ENCODE measurements at regions not wholly inside any gene's neighbourhood (a gene's known extent, or its start where the extent isn't known, plus 50 kb on each side); places are given as distances from the start of the nearest gene placed in this dataset.

- no peaks in the 10 kb centered on the region for H3K36me3 ChIP-seq
- intact Hi-C loops (cut with DNase I; ENCODE audit: low total_unique reads) (no loop called here), in situ Hi-C loops (cut with MboI; ENCODE audit: low pct_ligation_motif_present in 1 of 4, low pct_unique_long_range_greater_than_20kb in 1 of 4, low sequenced_read_pairs in 3 of 4) (no loop called here)
- no peak for DNase-seq
- 76% methylated on average over 19 of the region's 19 CpGs; no CpG with 5 or more reads in 1 of the 2 donors for WGBS, 2 donors (ENCODE audit: low coverage in 1 of 2)
- no peaks in the 10 kb centered on the region for H3K27me3 ChIP-seq
- peak overlapping the region in 2 of 4 donors; percentile 34 to 58 for H3K27ac ChIP-seq
- H3K4me1 ChIP-seq, result peaks cover 0 to 22% (median 13%) of the 10 kb centered on the region in 4 donors
- TF ChIP-seq POLR2A (IDR thresholded peaks at IDR 0.05) (no peak), POLR2AphosphoS5 (IDR thresholded peaks at IDR 0.05) (no peak), CTCF (IDR thresholded peaks at IDR 0.05) (no peak), EP300 (IDR thresholded peaks at IDR 0.05; ENCODE audit: low read depth) (no peak)
- no peak overlapping the region for H3K4me3 ChIP-seq
- no peaks in the 10 kb centered on the region for H3K9me3 ChIP-seq
Measured at GRCh38 chr16:85383836-85384832, 229.0 kb upstream of the GSE1 start.

- Histone ChIP-seq H3K9me3 (no peaks in the 10 kb centered on the region), H3K4me3 (no peak overlapping the region), H3K27ac (peak overlapping the region in 2 of 4 donors; percentile 34 to 58), H3K27me3 (no peaks in the 10 kb centered on the region), H3K36me3 (no peaks in the 10 kb centered on the region), H3K4me1 (peaks cover 0 to 15% (median 10%) of the 10 kb centered on the region in 4 donors)
- DNase-seq, result peak; percentile 72
- intact Hi-C loops (cut with DNase I; ENCODE audit: low total_unique reads) (no loop called here), in situ Hi-C loops (cut with MboI; ENCODE audit: low pct_ligation_motif_present in 1 of 4, low pct_unique_long_range_greater_than_20kb in 1 of 4, low sequenced_read_pairs in 3 of 4) (no loop called here)
- peak in 1 of 3 donors; percentile 60 for TF ChIP-seq POLR2AphosphoS5 (IDR thresholded peaks at IDR 0.05)
- TF ChIP-seq POLR2A (IDR thresholded peaks at IDR 0.05), result no peak
- TF ChIP-seq CTCF (IDR thresholded peaks at IDR 0.05), result no peak
- TF ChIP-seq EP300 (IDR thresholded peaks at IDR 0.05; ENCODE audit: low read depth), result no peak
- 63% methylated on average over 13 of the region's 20 CpGs; no CpG with 5 or more reads in 1 of the 2 donors for WGBS, 2 donors (ENCODE audit: low coverage in 1 of 2)
Measured at GRCh38 chr16:85384833-85385462, 228.2 kb upstream of the GSE1 start.

- WGBS, 2 donors (ENCODE audit: low coverage in 1 of 2), result 83% methylated on average over 29 of the region's 32 CpGs; no CpG with 5 or more reads in 1 of the 2 donors
- Histone ChIP-seq H3K27me3 (no peaks in the 10 kb centered on the region), H3K27ac (peak overlapping the region in 2 of 4 donors; percentile 34 to 58), H3K4me1 (peaks cover 0 to 21% (median 16%) of the 10 kb centered on the region in 4 donors), H3K9me3 (no peaks in the 10 kb centered on the region), H3K4me3 (no peak overlapping the region), H3K36me3 (no peaks in the 10 kb centered on the region)
- intact Hi-C loops (cut with DNase I; ENCODE audit: low total_unique reads) (no loop called here), in situ Hi-C loops (cut with MboI; ENCODE audit: low pct_ligation_motif_present in 1 of 4, low pct_unique_long_range_greater_than_20kb in 1 of 4, low sequenced_read_pairs in 3 of 4) (no loop called here)
- no peak for TF ChIP-seq POLR2AphosphoS5 (IDR thresholded peaks at IDR 0.05)
- TF ChIP-seq EP300 (IDR thresholded peaks at IDR 0.05; ENCODE audit: low read depth), result no peak
- TF ChIP-seq POLR2A (IDR thresholded peaks at IDR 0.05), result no peak
- TF ChIP-seq CTCF (IDR thresholded peaks at IDR 0.05), result no peak
- DNase-seq, result no peak
Measured at GRCh38 chr16:85385463-85386331, 227.4 kb upstream of the GSE1 start.
